ENCODE measurements at regions not wholly inside any gene's neighbourhood (a gene's known extent, or its start where the extent isn't known, plus 50 kb on each side); places are given as distances from the start of the nearest gene placed in this dataset.
"Not testable (repeated sequence)": the region's sequence is repeated elsewhere in the genome, so short reads cannot be mapped to it uniquely, and the experiment has no call there.

DNA sequence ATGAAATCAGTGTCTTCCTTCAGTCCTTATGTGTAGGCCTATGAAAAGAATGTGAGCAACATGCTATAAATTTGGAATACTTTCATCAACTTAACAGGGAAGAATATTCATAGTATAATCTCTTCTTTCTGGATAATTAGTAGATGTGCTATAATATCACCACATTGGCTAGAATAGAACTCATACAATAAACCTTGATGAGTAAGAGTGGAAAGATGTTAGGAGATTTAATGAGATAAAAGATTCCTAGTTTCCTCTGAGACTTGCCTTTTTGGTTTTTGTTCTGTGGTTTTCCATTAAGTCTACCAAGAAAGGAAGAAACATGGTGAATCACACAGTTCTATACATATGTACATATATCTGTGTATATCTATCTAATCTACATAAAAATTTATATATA is 301.8 kb upstream of the PRR16 start:
- TF ChIP-seq POLR2A (IDR thresholded peaks at IDR 0.05) (no peak), EP300 (IDR thresholded peaks at IDR 0.05) (no peak)
- TF ChIP-seq, protein P1, sequence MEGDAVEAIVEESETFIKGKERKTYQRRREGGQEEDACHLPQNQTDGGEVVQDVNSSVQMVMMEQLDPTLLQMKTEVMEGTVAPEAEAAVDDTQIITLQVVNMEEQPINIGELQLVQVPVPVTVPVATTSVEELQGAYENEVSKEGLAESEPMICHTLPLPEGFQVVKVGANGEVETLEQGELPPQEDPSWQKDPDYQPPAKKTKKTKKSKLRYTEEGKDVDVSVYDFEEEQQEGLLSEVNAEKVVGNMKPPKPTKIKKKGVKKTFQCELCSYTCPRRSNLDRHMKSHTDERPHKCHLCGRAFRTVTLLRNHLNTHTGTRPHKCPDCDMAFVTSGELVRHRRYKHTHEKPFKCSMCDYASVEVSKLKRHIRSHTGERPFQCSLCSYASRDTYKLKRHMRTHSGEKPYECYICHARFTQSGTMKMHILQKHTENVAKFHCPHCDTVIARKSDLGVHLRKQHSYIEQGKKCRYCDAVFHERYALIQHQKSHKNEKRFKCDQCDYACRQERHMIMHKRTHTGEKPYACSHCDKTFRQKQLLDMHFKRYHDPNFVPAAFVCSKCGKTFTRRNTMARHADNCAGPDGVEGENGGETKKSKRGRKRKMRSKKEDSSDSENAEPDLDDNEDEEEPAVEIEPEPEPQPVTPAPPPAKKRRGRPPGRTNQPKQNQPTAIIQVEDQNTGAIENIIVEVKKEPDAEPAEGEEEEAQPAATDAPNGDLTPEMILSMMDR (IDR thresholded peaks at IDR 0.05), result no peak
- no peak for DNase-seq
- no peaks in the 10 kb centered on the region for H3K27me3 ChIP-seq
- H3K4me1 ChIP-seq (ENCODE audit: insufficient read depth), result no peaks in the 10 kb centered on the region
- H3K9me3 ChIP-seq, result no peaks in the 10 kb centered on the region
- no peaks in the 10 kb centered on the region for H3K36me3 ChIP-seq
- intact Hi-C loops (cut with DNase I), result no loop called here
- no peak overlapping the region for H3K27ac ChIP-seq
- no peak overlapping the region for H3K4me3 ChIP-seq

DNA sequence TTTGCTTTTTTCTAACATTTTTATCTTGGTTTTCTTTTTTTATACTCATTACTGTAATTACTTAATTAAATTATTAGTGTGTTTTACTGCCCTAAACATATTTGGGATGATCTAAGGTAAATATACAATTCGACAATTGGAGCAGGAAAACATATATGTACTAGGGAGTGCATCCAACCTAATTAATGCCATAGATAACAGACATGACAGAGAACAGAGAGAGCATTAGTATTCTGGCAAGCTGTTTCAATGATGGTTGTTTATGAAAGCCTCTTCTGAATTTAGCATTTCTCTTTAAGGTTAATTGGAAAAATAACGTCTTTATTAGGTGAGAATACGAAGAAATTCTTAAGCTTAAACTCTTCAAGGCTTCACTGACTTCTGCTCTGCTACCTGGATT is 300.1 kb upstream of the PRR16 start:
- 35 to 52% (median 49%) methylated on average over 3 of the region's 3 CpGs for WGBS, 3 donors
- Histone ChIP-seq H3K36me3 (no peaks in the 10 kb centered on the region), H3K27me3 (no peaks in the 10 kb centered on the region), H3K27ac (no peak overlapping the region), H3K4me1 (ENCODE audit: insufficient read depth) (no peaks in the 10 kb centered on the region), H3K4me3 (no peak overlapping the region), H3K9me3 (no peaks in the 10 kb centered on the region)
- TF ChIP-seq EP300 (IDR thresholded peaks at IDR 0.05) (no peak), POLR2A (IDR thresholded peaks at IDR 0.05) (no peak)
- TF ChIP-seq, protein P1 (IDR thresholded peaks at IDR 0.05), result no peak
- no peak for DNase-seq
- intact Hi-C loops (cut with DNase I), result no loop called here

DNA sequence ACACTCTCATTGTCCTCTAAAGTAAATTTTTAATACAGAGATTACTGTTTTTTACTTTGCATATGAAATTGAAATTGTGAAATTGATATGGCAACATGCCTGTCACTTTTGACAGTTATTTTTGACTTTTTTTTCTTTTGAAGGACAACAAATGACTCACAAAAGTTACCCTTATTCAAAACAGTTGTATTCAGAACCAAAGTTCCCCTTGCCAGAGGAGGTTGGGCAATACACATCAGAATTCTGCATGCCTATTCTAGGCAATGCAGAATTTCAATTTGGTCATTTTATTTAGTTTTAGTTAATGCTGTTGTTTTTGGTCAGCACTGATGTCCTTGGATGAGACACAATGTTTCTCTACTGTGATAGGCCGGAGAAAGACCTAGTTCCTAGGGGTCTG is 299.1 kb upstream of the PRR16 start:
- H3K27me3 ChIP-seq, result no peaks in the 10 kb centered on the region
- WGBS, 3 donors, result 51 to 70% (median 66%) methylated on average over 1 of the region's 1 CpG

DNA sequence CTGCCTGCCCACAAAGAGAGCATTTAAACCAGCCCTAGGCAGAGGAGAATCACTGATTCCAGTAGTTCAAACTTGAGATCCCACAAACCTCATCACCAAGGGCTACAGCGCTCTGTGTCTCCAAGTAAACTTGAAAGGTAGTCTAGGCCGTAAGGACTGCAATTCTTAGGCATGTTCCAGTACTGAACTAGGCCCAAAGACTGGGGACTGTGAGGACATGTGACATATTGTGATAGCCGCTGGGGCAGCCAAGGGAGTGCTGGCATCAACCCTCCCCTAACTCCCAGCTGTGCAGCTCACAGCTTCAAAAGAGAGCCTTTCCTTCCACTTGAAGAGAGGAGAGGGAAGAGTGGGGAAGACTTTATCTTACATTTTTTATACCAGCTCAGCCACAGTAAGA is 291.0 kb upstream of the PRR16 start:
- 90 to 97% (median 95%) methylated on average over 3 of the region's 3 CpGs for WGBS, 3 donors
- Histone ChIP-seq H3K36me3 (no peaks in the 10 kb centered on the region), H3K4me3 (no peak overlapping the region), H3K27me3 (no peaks in the 10 kb centered on the region), H3K4me1 (ENCODE audit: insufficient read depth) (no peaks in the 10 kb centered on the region), H3K27ac (no peak overlapping the region), H3K9me3 (no peaks in the 10 kb centered on the region)
- no peak for DNase-seq
- intact Hi-C loops (cut with DNase I), result no loop called here
- TF ChIP-seq, protein P1 (IDR thresholded peaks at IDR 0.05), result no peak
- TF ChIP-seq POLR2A (IDR thresholded peaks at IDR 0.05) (no peak), EP300 (IDR thresholded peaks at IDR 0.05) (no peak)

More for the DNA sequence above, 299.1 kb upstream of the PRR16 start:
- H3K36me3 ChIP-seq, result no peaks in the 10 kb centered on the region
- TF ChIP-seq POLR2A (IDR thresholded peaks at IDR 0.05) (no peak), EP300 (IDR thresholded peaks at IDR 0.05) (no peak)
- TF ChIP-seq, protein P1 (IDR thresholded peaks at IDR 0.05), result no peak
- H3K27ac ChIP-seq, result no peak overlapping the region
- no peaks in the 10 kb centered on the region for H3K9me3 ChIP-seq
- no peak overlapping the region for H3K4me3 ChIP-seq
- intact Hi-C loops (cut with DNase I), result no loop called here
- H3K4me1 ChIP-seq (ENCODE audit: insufficient read depth), result no peaks in the 10 kb centered on the region
- DNase-seq, result no peak

DNA sequence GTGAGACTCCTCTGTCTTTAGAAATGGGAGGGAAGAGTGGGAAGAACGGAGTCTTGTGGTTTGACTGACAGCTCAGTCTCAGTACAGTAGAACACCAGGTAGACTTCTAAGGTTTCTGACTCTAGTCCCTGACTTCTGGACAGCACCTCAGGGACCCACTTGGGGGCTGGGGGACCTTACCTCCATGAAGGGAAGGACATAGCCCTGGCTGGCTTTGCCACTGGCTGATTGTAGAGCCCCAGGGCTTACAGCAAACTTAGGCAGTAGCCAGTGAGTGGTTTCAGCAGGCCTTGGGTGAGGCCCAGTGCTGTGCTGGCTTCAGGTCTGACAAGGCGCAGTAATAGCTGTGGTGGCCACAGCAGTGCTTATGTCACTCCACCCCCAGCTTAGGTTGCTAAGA is 290.0 kb upstream of the PRR16 start:
- no peaks in the 10 kb centered on the region for H3K27me3 ChIP-seq
- H3K27ac ChIP-seq, result no peak overlapping the region
- no peaks in the 10 kb centered on the region for H3K36me3 ChIP-seq
- no peak for DNase-seq
- H3K9me3 ChIP-seq, result no peaks in the 10 kb centered on the region
- intact Hi-C loops (cut with DNase I), result no loop called here
- H3K4me3 ChIP-seq, result no peak overlapping the region
- WGBS, 3 donors, result 89 to 92% (median 90%) methylated on average over 2 of the region's 2 CpGs
- no peaks in the 10 kb centered on the region for H3K4me1 ChIP-seq (ENCODE audit: insufficient read depth)
- TF ChIP-seq, protein P1 (IDR thresholded peaks at IDR 0.05), result no peak
- no peak for TF ChIP-seq POLR2A (IDR thresholded peaks at IDR 0.05)
- no peak for TF ChIP-seq EP300 (IDR thresholded peaks at IDR 0.05)

DNA sequence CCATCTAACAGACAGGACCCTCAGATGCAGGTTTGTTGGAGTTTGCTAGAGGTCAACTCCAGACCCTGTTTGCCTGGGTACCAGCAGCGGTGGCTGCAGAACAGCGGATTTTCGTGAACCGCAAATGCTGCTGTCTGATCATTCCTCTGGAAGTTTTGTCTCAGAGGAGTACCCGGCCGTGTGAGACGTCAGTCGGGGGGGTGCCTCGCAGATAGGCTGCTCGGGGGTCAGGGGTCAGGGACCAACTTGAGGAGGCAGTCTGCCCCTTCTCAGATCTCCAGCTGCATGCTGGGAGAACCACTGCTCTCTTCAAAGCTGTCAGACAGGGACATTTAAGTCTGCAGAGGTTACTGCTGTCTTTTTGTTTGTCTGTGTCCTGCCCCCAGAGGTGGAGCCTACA is 282.9 kb upstream of the PRR16 start:
- H3K27me3 ChIP-seq; H3K4me1 ChIP-seq (ENCODE audit: insufficient read depth); H3K36me3 ChIP-seq; H3K27ac ChIP-seq; H3K4me3 ChIP-seq; intact Hi-C loops (cut with DNase I); DNase-seq; H3K9me3 ChIP-seq: not testable (repeated sequence)
- 86 to 93% (median 89%) methylated on average over 9 to 10 of the region's 10 CpGs for WGBS, 3 donors

DNA sequence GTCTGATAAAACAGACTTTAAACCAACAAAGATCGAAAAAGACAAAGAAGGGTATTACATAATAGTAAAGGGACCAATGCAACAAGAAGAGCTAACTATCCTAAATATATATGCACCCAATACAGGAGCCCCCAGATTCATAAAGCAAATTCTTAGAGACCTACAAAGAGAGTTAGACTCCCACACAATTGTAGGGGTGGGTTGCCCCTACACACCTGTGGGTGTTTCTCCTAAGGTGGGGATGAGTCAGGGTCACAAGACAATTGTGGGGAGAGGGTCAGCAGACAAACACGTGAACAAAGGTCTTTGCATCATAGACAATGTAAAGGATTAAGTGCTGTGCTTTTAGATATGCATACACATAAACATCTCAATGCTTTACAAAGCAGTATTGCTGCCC is 269.4 kb upstream of the PRR16 start:
- H3K4me1 ChIP-seq (ENCODE audit: insufficient read depth); H3K4me3 ChIP-seq; H3K9me3 ChIP-seq; H3K27ac ChIP-seq; H3K36me3 ChIP-seq; H3K27me3 ChIP-seq; DNase-seq; intact Hi-C loops (cut with DNase I): not testable (repeated sequence)
- WGBS, 3 donors, result 77 to 82% (median 81%) methylated on average over 2 of the region's 2 CpGs
